ENCODE measurements at regions not wholly inside any gene's neighbourhood (a gene's known extent, or its start where the extent isn't known, plus 50 kb on each side); places are given as distances from the start of the nearest gene placed in this dataset.
"Not testable (repeated sequence)": the region's sequence is repeated elsewhere in the genome, so short reads cannot be mapped to it uniquely, and the experiment has no call there.

DNA sequence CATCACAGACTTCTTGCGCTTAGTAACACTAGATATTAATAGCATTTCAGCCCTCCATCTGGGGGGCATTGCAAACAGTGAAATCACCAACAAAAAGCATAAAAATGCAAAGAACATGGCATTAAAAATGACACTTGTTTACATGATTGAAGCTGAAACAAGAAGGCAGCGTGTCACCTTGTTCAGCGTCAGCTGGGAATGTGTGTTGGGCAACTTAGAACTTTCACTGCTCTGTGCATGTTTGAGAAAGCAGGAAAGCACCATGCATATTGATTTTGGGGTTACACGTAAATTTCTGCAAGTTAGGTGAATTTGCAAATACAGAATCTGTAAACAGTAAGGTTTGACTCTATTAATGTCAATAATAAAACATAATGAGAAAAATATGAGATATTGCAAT is 162.9 kb downstream of the SOX4 start:
- Histone ChIP-seq H3K23ac (ENCODE audit: insufficient read length, low read depth, low read length) (no peak overlapping the region), H3K79me2 (ENCODE audit: insufficient read depth, low read length) (peaks cover 44% of the 10 kb centered on the region; the same call in 1 of the 2 replicates)
- peak overlapping the region in 1 of 2 experiments; percentile 47; a peak in 1 of 5 replicates for H3K4me3 Mint-ChIP-seq

DNA sequence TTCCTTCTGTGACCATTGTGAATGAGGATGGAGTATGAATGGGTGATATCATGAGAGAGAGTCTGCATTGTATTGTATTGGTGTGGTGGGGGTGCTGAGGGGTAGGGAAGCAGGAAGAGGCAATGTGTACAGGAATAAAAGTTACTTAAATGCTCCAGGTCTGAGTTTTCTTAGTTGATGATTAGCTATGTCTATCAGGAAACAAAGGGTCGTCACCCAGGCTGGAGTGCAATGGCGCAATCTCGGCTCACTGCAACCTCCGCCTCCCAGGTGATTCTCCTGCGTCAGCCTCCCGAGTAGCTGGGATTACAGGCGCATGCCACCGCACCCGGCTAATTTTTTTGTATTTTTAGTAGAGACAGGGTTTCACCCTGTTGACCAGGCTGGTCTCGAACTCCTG is 163.8 kb downstream of the SOX4 start:
- H4K8ac ChIP-seq (replicated peaks; ENCODE audit: insufficient read length, low read depth, low read length); H3K27me3 ChIP-seq (ENCODE audit: insufficient read depth, low read length); H3K27me3 Mint-ChIP-seq (ENCODE audit: low read depth); H4K20me1 ChIP-seq (ENCODE audit: control insufficient read depth, insufficient read depth, insufficient read length); H2BK20ac ChIP-seq (ENCODE audit: low read depth, low read length, poor library complexity, severe bottlenecking); H2AK5ac ChIP-seq (ENCODE audit: insufficient read length, low read length); H2AFZ ChIP-seq (ENCODE audit: low read length); H3K23me2 ChIP-seq (ENCODE audit: insufficient read length, low read depth, low read length, poor library complexity, severe bottlenecking); H3K9me3 Mint-ChIP-seq; H4K91ac ChIP-seq (ENCODE audit: insufficient read length, low read depth, low read length); H3K23ac ChIP-seq (ENCODE audit: insufficient read length, low read depth, low read length); H3K79me1 ChIP-seq (ENCODE audit: insufficient read depth, low read depth, low read length, poor library complexity, severe bottlenecking); H3K4me2 ChIP-seq (ENCODE audit: insufficient read depth, insufficient read length, low read length); H2BK120ac ChIP-seq (ENCODE audit: low read depth, low read length, poor library complexity, severe bottlenecking); H3K4me3 Mint-ChIP-seq; H3K14ac ChIP-seq (ENCODE audit: insufficient read depth, low read length); H2BK12ac ChIP-seq (ENCODE audit: insufficient read length, low read depth, low read length); DNase-seq; H3T11ph ChIP-seq (ENCODE audit: low read length); H3K9ac ChIP-seq (ENCODE audit: extremely low read depth, insufficient read length, low read length); H4K5ac ChIP-seq (ENCODE audit: insufficient read length, low read depth, low read length); H3K18ac ChIP-seq (ENCODE audit: insufficient read length, low read depth, low read length); H3K27ac ChIP-seq (ENCODE audit: insufficient read length, low read depth, low read length); H2BK5ac ChIP-seq (ENCODE audit: insufficient read length, low read length); H3K4ac ChIP-seq (ENCODE audit: low read depth, low read length); H3K56ac ChIP-seq (ENCODE audit: insufficient read length, low read depth, low read length); H2BK15ac ChIP-seq (ENCODE audit: low read depth, low read length); H3K9me3 ChIP-seq (ENCODE audit: control insufficient read depth, low read depth, low read length); H3K4me1 ChIP-seq (ENCODE audit: insufficient read depth, low read length): not testable (repeated sequence)
- Mint-ChIP-seq H3K36me3 (ENCODE audit: insufficient read depth in 1 of 3, low read depth in 3 of 3) (peaks cover 36 to 44% (median 41%) of the 10 kb centered on the region in 3 experiments), H3K4me1 (peaks cover 18% of the 10 kb centered on the region in 2 experiments), H3K27ac (peak overlapping the region; percentile 0 to 8 (median 7); a peak in 5 of 7 replicates)
- no CpG with 5 or more reads among the region's 10 CpGs for WGBS (ENCODE audit: extremely low coverage, insufficient read length, low lambda C conversion rate)
- H3K79me2 ChIP-seq (ENCODE audit: insufficient read depth, low read length), result peaks cover 36% of the 10 kb centered on the region; the same call in 1 of the 2 replicates

More for the DNA sequence above, 162.9 kb downstream of the SOX4 start:
- Histone ChIP-seq H3K27ac (ENCODE audit: insufficient read length, low read depth, low read length) (peak overlapping the region; percentile 47), H2BK120ac (ENCODE audit: low read depth, low read length, poor library complexity, severe bottlenecking) (no peak overlapping the region), H4K20me1 (ENCODE audit: control insufficient read depth, insufficient read depth, insufficient read length) (no peaks in the 10 kb centered on the region), H2BK5ac (ENCODE audit: insufficient read length, low read length) (no peak overlapping the region), H3K9ac (ENCODE audit: extremely low read depth, insufficient read length, low read length) (no peak overlapping the region), H4K8ac (replicated peaks; ENCODE audit: insufficient read length, low read depth, low read length) (no peak overlapping the region), H4K5ac (ENCODE audit: insufficient read length, low read depth, low read length) (no peak overlapping the region), H3K23me2 (ENCODE audit: insufficient read length, low read depth, low read length, poor library complexity, severe bottlenecking) (no peaks in the 10 kb centered on the region), H4K91ac (ENCODE audit: insufficient read length, low read depth, low read length) (no peak overlapping the region), H3K79me1 (ENCODE audit: insufficient read depth, low read depth, low read length, poor library complexity, severe bottlenecking) (peaks cover 3% of the 10 kb centered on the region), H3K18ac (ENCODE audit: insufficient read length, low read depth, low read length) (no peak overlapping the region), H3K56ac (ENCODE audit: insufficient read length, low read depth, low read length) (no peak overlapping the region), H2BK15ac (ENCODE audit: low read depth, low read length) (no peak overlapping the region), H3T11ph (ENCODE audit: low read length) (no peak overlapping the region), H2BK20ac (ENCODE audit: low read depth, low read length, poor library complexity, severe bottlenecking) (no peak overlapping the region), H2AK5ac (ENCODE audit: insufficient read length, low read length) (no peak overlapping the region), H3K27me3 (ENCODE audit: insufficient read depth, low read length) (no peaks in the 10 kb centered on the region), H3K4me2 (ENCODE audit: insufficient read depth, insufficient read length, low read length) (no peak overlapping the region), H2AFZ (ENCODE audit: low read length) (no peak overlapping the region), H3K9me3 (ENCODE audit: control insufficient read depth, low read depth, low read length) (no peaks in the 10 kb centered on the region), H3K14ac (ENCODE audit: insufficient read depth, low read length) (no peak overlapping the region), H2BK12ac (ENCODE audit: insufficient read length, low read depth, low read length) (no peak overlapping the region), H3K4me1 (ENCODE audit: insufficient read depth, low read length) (peaks cover 15% of the 10 kb centered on the region), H3K4ac (ENCODE audit: low read depth, low read length) (no peak overlapping the region)
- H3K36me3 Mint-ChIP-seq (ENCODE audit: insufficient read depth in 1 of 3, low read depth in 3 of 3), result peaks cover 28 to 35% (median 32%) of the 10 kb centered on the region in 3 experiments
- DNase-seq, result no peak
- no peaks in the 10 kb centered on the region; a peak in 2 of 5 replicates for H3K9me3 Mint-ChIP-seq
- TF ChIP-seq, protein P1, sequence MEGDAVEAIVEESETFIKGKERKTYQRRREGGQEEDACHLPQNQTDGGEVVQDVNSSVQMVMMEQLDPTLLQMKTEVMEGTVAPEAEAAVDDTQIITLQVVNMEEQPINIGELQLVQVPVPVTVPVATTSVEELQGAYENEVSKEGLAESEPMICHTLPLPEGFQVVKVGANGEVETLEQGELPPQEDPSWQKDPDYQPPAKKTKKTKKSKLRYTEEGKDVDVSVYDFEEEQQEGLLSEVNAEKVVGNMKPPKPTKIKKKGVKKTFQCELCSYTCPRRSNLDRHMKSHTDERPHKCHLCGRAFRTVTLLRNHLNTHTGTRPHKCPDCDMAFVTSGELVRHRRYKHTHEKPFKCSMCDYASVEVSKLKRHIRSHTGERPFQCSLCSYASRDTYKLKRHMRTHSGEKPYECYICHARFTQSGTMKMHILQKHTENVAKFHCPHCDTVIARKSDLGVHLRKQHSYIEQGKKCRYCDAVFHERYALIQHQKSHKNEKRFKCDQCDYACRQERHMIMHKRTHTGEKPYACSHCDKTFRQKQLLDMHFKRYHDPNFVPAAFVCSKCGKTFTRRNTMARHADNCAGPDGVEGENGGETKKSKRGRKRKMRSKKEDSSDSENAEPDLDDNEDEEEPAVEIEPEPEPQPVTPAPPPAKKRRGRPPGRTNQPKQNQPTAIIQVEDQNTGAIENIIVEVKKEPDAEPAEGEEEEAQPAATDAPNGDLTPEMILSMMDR (conservative IDR thresholded peaks at IDR 0.05), result no peak
- H3K27me3 Mint-ChIP-seq (ENCODE audit: low read depth), result no peaks in the 10 kb centered on the region
- peaks cover 24 to 27% of the 10 kb centered on the region in 2 experiments for H3K4me1 Mint-ChIP-seq
- H3K27ac Mint-ChIP-seq, result peak overlapping the region in 1 of 3 experiments; percentile 89; a peak in 3 of 7 replicates
- no CpG with 5 or more reads among the region's 4 CpGs for WGBS (ENCODE audit: extremely low coverage, insufficient read length, low lambda C conversion rate)
